GM12874 (cell line): ENCODE measurements at regions not wholly inside any gene's neighbourhood (a gene's known extent, or its start where the extent isn't known, plus 50 kb on each side); places are given as distances from the start of the nearest gene placed in this dataset.

Experiments
- CTCF ChIP-seq: IDR thresholded peaks from 2 replicates; pipeline ENCODE4 v1.5.1; 2011; ENCODE audit warnings: low read depth, mild to moderate bottlenecking, control low read depth, low read length, moderate library complexity; ENCODE audit not compliant: insufficient read depth

GRCh38 chr13:107289540-107289939, 721.6 kb upstream of the ARGLU1 start:
- no peak for TF ChIP-seq CTCF

- TF ChIP-seq CTCF = no peak
Measured at GRCh38 chr13:107284173-107284572, 716.2 kb upstream of the ARGLU1 start.

- no peak for TF ChIP-seq CTCF
Measured at GRCh38 chr13:107277911-107278310, 710.0 kb upstream of the ARGLU1 start.

- TF ChIP-seq CTCF = no peak
Measured at GRCh38 chr13:107276936-107277335, 709.0 kb upstream of the ARGLU1 start.

- no peak for TF ChIP-seq CTCF
Measured at GRCh38 chr13:107275945-107276614, 708.1 kb upstream of the ARGLU1 start.

GRCh38 chr13:107275312-107275711, 707.4 kb upstream of the ARGLU1 start:
- no peak for TF ChIP-seq CTCF

- no peak for TF ChIP-seq CTCF
Measured at GRCh38 chr13:107271227-107271626, 703.3 kb upstream of the ARGLU1 start.
